HG02588 (cell line): ENCODE measurements at regions not wholly inside any gene's neighbourhood (a gene's known extent, or its start where the extent isn't known, plus 50 kb on each side); places are given as distances from the start of the nearest gene placed in this dataset.

Experiments used
- ATAC-seq: cut with Tn5 transposase; IDR thresholded peaks from one replicate; pipeline ENCODE4 v1.9.1; 2021; ENCODE audit warnings: mild to moderate bottlenecking, moderate library complexity; ENCODE audit not compliant: unreplicated experiment

GRCh38 chr11:109342261-109342660 is 79.7 kb upstream of the C11orf87 start:
- ATAC-seq, result no peak

DNA sequence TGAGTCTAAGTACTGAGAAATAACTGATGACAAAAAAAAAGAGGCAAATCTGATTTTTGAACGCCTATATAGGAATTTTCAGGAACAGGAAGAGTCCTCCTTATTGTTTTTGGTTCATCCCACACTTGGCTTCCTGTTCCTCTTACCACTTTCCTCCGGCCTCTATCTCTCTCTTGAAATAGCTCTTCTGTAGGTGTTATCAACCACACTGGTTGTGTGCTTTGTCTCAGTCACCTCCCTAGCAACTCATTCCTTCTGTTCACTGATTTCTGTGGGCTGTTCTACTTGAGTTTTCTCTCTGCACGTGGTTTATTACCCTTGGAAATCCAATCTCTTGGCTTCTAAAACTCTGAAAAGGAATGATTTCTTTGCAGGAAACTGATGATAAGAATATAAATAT is 78.7 kb upstream of the C11orf87 start:
- no peak for ATAC-seq

- no peak for ATAC-seq
Measured at GRCh38 chr11:109347304-109347703, 74.7 kb upstream of the C11orf87 start.

- ATAC-seq, result no peak
Measured at GRCh38 chr11:109349276-109350080, 72.5 kb upstream of the C11orf87 start.

- no peak for ATAC-seq
Measured at GRCh38 chr11:109350091-109350490, 71.9 kb upstream of the C11orf87 start.

DNA sequence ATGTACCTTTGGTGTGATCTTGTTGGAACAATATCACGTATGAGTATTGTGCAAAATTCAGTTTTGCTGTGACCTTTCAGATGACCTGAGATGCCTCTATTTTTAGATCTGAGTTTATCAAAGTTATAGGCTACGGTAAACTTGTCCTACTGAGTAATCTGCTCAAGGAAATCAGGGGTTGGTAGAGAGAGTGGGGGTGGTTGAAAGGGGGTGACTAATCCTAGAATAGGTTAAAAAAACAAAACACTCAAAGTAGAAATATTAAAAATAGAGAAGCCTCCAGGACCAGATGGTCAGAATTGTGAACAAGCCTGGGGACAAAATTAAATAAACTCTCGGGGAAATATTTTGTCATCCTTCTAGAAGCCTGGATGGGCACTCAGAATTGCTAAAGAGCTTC is 59.9 kb upstream of the C11orf87 start:
- ATAC-seq, result no peak

DNA sequence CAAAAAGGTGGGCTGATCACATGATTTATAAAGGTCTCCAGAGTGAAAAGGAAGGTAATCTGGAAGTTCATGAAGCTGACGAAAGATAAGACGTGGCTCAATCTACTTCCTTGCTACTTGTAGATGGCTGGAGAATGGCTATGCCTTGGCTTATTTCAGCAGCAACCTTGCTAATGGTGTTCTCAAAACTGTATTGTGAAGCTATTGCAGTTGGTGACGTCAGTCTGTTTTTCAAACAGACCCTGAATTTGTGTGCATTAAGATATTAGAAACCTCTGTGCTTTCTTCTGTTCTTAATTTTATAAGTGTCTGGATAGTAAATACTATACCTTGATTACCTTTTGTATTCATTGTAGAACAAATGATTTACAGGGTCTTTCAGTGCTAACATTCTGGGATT is 58.3 kb upstream of the C11orf87 start:
- ATAC-seq, result no peak

DNA sequence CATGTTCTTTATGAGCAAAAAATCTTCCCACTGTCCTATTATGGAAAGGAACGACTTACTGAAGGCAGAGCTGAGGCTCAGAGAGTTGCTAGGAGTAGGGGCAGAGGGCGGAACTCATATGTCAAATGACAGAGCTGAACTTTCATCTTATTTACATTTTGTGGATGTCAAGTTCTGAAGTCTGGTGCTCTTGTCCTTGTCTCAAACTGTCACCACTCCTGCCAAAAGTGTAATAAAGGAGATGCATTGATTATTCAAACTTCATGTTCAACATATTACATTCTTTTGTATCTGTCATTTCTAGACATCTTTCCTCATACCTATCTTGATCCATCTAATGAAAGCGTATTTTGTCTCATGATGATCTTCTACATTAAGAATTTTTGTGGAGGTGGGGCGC is 57.1 kb upstream of the C11orf87 start:
- ATAC-seq, result no peak

- ATAC-seq, result no peak
Measured at GRCh38 chr11:109371444-109372176, 50.4 kb upstream of the C11orf87 start.
